Astrocyte (in vitro differentiated cells and primary cell): ENCODE measurements at regions not wholly inside any gene's neighbourhood (a gene's known extent, or its start where the extent isn't known, plus 50 kb on each side); places are given as distances from the start of the nearest gene placed in this dataset.

Experiments used
- DNase-seq: peaks from one replicate; pipeline ENCODE4 v3.0.0-alpha.2; 2010; ENCODE audit warnings: low read depth
- FAIRE-seq: peaks from 2 replicates; lab custom pipeline; 2011; peaks lifted over from hg19 to GRCh38; lab: Jason Lieb, UNC
- H2AFZ ChIP-seq: 2 replicates; pipeline ENCODE4 v1.6.0; 2012; ENCODE audit warnings: low read depth, low read length, inconsistent platforms
- H3K27ac ChIP-seq: 2 replicates; pipeline ENCODE4 v1.5.1; 2011; ENCODE audit warnings: low read depth, low read length, inconsistent platforms
- H3K27me3 ChIP-seq: 2 replicates; pipeline ENCODE4 v1.6.0; 2011; ENCODE audit warnings: low read length, inconsistent platforms; ENCODE audit not compliant: insufficient read depth
- H3K36me3 ChIP-seq: 2 replicates; pipeline ENCODE4 v1.5.1; 2011; ENCODE audit warnings: low read length, inconsistent platforms; ENCODE audit not compliant: insufficient read depth
- H3K4me1 ChIP-seq: 2 replicates; pipeline ENCODE4 v1.5.1; 2011; ENCODE audit warnings: low read length, inconsistent platforms; ENCODE audit not compliant: insufficient read depth
- H3K4me2 ChIP-seq: 2 replicates; pipeline ENCODE4 v1.6.0; 2012; ENCODE audit warnings: low read length, inconsistent platforms
- H3K4me3 ChIP-seq: 2 replicates; pipeline ENCODE4 v1.5.1; 2011; ENCODE audit warnings: low read depth, mild to moderate bottlenecking, low read length, inconsistent platforms; ENCODE audit not compliant: insufficient read depth
- H3K79me2 ChIP-seq: 2 replicates; pipeline ENCODE4 v1.6.0; 2012; ENCODE audit warnings: mild to moderate bottlenecking, low read length, inconsistent platforms; ENCODE audit not compliant: insufficient read depth
- H3K9ac ChIP-seq: 2 replicates; pipeline ENCODE4 v1.6.0; 2012; ENCODE audit warnings: mild to moderate bottlenecking, low read length, inconsistent platforms
- H3K9me3 ChIP-seq: 2 replicates; pipeline ENCODE4 v1.5.1; 2012; ENCODE audit warnings: low read depth, mild to moderate bottlenecking, low read length, inconsistent platforms; ENCODE audit not compliant: insufficient read depth
- H4K20me1 ChIP-seq: 2 replicates; pipeline ENCODE4 v1.6.0; 2012; ENCODE audit warnings: low read length, inconsistent platforms; ENCODE audit not compliant: insufficient read depth
- H3K27ac Mint-ChIP-seq: one replicate; pipeline ENCODE4 v1.8.0; 2021; ENCODE audit warnings: mild to moderate bottlenecking, mixed read lengths; ENCODE audit not compliant: unreplicated experiment
- H3K27me3 Mint-ChIP-seq: one replicate; pipeline ENCODE4 v1.8.0; 2021; ENCODE audit warnings: low read depth, mixed read lengths; ENCODE audit not compliant: unreplicated experiment
- H3K36me3 Mint-ChIP-seq: one replicate; pipeline ENCODE4 v1.8.0; 2021; ENCODE audit warnings: low read depth, mixed read lengths; ENCODE audit not compliant: unreplicated experiment
- H3K4me1 Mint-ChIP-seq: one replicate; pipeline ENCODE4 v1.8.0; 2021; ENCODE audit warnings: low read depth, mixed read lengths; ENCODE audit not compliant: unreplicated experiment
- H3K4me3 Mint-ChIP-seq: one replicate; pipeline ENCODE4 v1.8.0; 2021; ENCODE audit warnings: mild to moderate bottlenecking, moderate library complexity, mixed read lengths; ENCODE audit not compliant: unreplicated experiment
- H3K9me3 Mint-ChIP-seq: one replicate; pipeline ENCODE4 v1.8.0; 2021; ENCODE audit warnings: mild to moderate bottlenecking, mixed read lengths; ENCODE audit not compliant: unreplicated experiment
- EZH2 ChIP-seq: IDR thresholded peaks from 2 replicates; pipeline ENCODE4 v1.6.1; 2012; ENCODE audit warnings: mild to moderate bottlenecking, low read length, inconsistent platforms; ENCODE audit not compliant: insufficient read depth
- TF ChIP-seq, protein P1 (sequence below): IDR thresholded peaks from 2 replicates; pipeline ENCODE4 v1.5.1; 2011; ENCODE audit warnings: low read depth, mild to moderate bottlenecking, inconsistent platforms, low read length, moderate library complexity; ENCODE audit not compliant: insufficient read depth

DNA sequence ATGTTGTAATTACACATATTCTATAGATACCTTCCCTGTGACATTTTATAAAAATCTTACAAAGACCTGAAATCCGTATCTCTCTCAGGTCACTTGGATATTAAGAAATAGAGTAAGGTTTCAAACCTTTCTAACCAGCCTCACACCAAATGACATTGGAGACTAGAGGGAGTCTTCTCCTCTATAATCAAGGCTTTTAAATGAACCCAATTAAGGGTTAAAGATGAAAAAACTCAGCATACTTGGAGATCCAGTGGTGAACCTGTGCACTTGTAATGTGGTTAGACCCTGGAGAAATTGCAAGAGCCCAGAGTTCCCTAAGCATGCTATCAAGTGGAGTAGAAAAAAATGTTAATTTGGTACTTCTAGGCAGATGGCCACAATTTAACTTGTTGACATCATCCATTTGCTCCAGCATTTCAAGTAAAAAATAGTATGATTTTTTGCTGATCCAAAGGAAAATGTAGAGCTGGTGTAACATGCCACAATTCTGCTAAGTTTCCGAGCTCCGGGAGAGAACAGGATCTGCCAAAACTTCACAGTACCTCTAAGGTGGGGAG, 554.1 kb upstream of the MIR17HG start:
- H3K4me3 ChIP-seq: no peak overlapping the region
- H3K4me1 Mint-ChIP-seq: peaks cover 2% of the 10 kb centered on the region
- DNase-seq (peak; percentile 81), FAIRE-seq (no peak)
- no peaks in the 10 kb centered on the region for H3K4me1 ChIP-seq
- no peaks in the 10 kb centered on the region for H4K20me1 ChIP-seq
- TF ChIP-seq, protein P1, sequence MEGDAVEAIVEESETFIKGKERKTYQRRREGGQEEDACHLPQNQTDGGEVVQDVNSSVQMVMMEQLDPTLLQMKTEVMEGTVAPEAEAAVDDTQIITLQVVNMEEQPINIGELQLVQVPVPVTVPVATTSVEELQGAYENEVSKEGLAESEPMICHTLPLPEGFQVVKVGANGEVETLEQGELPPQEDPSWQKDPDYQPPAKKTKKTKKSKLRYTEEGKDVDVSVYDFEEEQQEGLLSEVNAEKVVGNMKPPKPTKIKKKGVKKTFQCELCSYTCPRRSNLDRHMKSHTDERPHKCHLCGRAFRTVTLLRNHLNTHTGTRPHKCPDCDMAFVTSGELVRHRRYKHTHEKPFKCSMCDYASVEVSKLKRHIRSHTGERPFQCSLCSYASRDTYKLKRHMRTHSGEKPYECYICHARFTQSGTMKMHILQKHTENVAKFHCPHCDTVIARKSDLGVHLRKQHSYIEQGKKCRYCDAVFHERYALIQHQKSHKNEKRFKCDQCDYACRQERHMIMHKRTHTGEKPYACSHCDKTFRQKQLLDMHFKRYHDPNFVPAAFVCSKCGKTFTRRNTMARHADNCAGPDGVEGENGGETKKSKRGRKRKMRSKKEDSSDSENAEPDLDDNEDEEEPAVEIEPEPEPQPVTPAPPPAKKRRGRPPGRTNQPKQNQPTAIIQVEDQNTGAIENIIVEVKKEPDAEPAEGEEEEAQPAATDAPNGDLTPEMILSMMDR: no peak
- no peak for TF ChIP-seq EZH2
- no peaks in the 10 kb centered on the region for H3K9me3 ChIP-seq
- peaks cover 2% of the 10 kb centered on the region for H3K27me3 Mint-ChIP-seq
- H3K9ac ChIP-seq: no peak overlapping the region
- no peak overlapping the region for H3K4me2 ChIP-seq
- H3K27ac Mint-ChIP-seq: no peak overlapping the region
- H3K9me3 Mint-ChIP-seq: no peaks in the 10 kb centered on the region
- no peaks in the 10 kb centered on the region for H3K36me3 ChIP-seq
- H3K79me2 ChIP-seq: no peaks in the 10 kb centered on the region
- H2AFZ ChIP-seq: no peak overlapping the region
- no peaks in the 10 kb centered on the region for H3K27me3 ChIP-seq
- no peak overlapping the region for H3K4me3 Mint-ChIP-seq
- no peaks in the 10 kb centered on the region for H3K36me3 Mint-ChIP-seq
- H3K27ac ChIP-seq: no peak overlapping the region

DNA sequence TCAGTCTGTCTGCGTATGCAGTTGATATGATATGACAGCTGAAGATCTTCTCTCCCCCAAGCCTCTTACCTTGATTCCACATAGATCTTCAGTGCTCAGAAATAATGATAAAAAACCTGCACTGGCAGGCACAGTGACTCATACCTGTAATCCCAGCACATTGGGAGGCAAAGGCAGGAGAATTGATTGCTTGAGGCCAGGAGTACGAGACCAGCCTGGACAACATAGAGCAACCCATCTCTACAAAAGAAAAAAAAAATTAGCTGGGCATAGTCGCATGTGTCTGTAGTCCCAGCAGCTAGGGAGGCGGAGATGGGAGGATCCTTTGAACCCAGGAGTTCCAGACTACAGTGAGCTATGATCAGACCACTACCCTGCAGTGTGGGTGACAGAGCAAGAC, 551.0 kb upstream of the MIR17HG start:
- DNase-seq: no peak
- peaks cover 2% of the 10 kb centered on the region for H3K4me1 Mint-ChIP-seq
- FAIRE-seq: no peak

DNA sequence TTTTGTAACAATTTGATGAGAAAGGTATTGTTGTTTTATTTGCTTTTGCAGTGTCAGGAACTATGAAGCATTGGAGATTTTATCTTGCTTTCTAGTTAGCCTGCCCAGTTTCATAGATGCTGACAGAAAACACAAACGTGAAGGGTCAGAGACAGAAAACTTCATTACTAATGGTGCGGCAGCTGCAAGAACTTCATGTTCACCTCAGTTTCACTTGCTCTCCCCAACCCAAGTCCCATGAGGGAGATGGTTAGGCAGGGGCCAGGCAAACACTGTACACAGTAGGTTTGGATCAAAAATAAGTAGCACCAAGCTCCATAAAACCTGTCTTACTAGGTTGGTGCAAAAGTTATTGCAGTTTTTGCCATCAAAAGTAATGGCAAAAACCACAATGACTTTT, 550.2 kb upstream of the MIR17HG start:
- Histone ChIP-seq H3K27me3 (no peaks in the 10 kb centered on the region), H3K36me3 (no peaks in the 10 kb centered on the region), H3K79me2 (no peaks in the 10 kb centered on the region), H3K9ac (no peak overlapping the region), H3K4me2 (no peak overlapping the region), H3K27ac (no peak overlapping the region), H3K4me3 (no peak overlapping the region), H4K20me1 (no peaks in the 10 kb centered on the region), H2AFZ (no peak overlapping the region), H3K4me1 (no peaks in the 10 kb centered on the region), H3K9me3 (no peaks in the 10 kb centered on the region)
- H3K4me3 Mint-ChIP-seq: no peak overlapping the region
- no peak for FAIRE-seq
- no peaks in the 10 kb centered on the region for H3K9me3 Mint-ChIP-seq
- peaks cover 2% of the 10 kb centered on the region for H3K4me1 Mint-ChIP-seq
- H3K27ac Mint-ChIP-seq: no peak overlapping the region
- peaks cover 2% of the 10 kb centered on the region for H3K27me3 Mint-ChIP-seq
- no peak for DNase-seq
- TF ChIP-seq, protein P1: no peak
- no peak for TF ChIP-seq EZH2
- H3K36me3 Mint-ChIP-seq: no peaks in the 10 kb centered on the region

More for the DNA sequence above, 551.0 kb upstream of the MIR17HG start:
- TF ChIP-seq, protein P1: no peak
- no peak for TF ChIP-seq EZH2
- Histone ChIP-seq H3K79me2 (no peaks in the 10 kb centered on the region), H4K20me1 (no peaks in the 10 kb centered on the region), H3K36me3 (no peaks in the 10 kb centered on the region), H3K4me3 (no peak overlapping the region), H3K4me1 (no peaks in the 10 kb centered on the region), H3K4me2 (no peak overlapping the region), H3K9ac (no peak overlapping the region), H3K9me3 (no peaks in the 10 kb centered on the region), H3K27me3 (no peaks in the 10 kb centered on the region), H2AFZ (no peak overlapping the region), H3K27ac (no peak overlapping the region)
- Mint-ChIP-seq H3K36me3 (no peaks in the 10 kb centered on the region), H3K9me3 (no peaks in the 10 kb centered on the region), H3K27ac (no peak overlapping the region), H3K27me3 (peaks cover 2% of the 10 kb centered on the region), H3K4me3 (no peak overlapping the region)
